ENCODE measurements at regions not wholly inside any gene's neighbourhood (a gene's known extent, or its start where the extent isn't known, plus 50 kb on each side); places are given as distances from the start of the nearest gene placed in this dataset.

- Mint-ChIP-seq H3K27ac (no peak overlapping the region), H3K36me3 (no peaks in the 10 kb centered on the region), H3K27me3 (no peaks in the 10 kb centered on the region), H3K4me1 (peaks cover 7% of the 10 kb centered on the region), H3K4me3 (no peak overlapping the region), H3K9me3 (no peaks in the 10 kb centered on the region)
- DNase-seq, result no peak
Measured at GRCh38 chr1:67564193-67564592, 120.8 kb upstream of the GADD45A start.

GRCh38 chr1:67566803-67567377 lies 118.1 kb upstream of the GADD45A start:
- peaks cover 2% of the 10 kb centered on the region for H3K4me1 Mint-ChIP-seq

GRCh38 chr1:67570486-67571143 lies 114.4 kb upstream of the GADD45A start:
- H3K36me3 Mint-ChIP-seq, result no peaks in the 10 kb centered on the region
- H3K4me3 Mint-ChIP-seq, result no peak overlapping the region

More at GRCh38 chr1:67566803-67567377, 118.1 kb upstream of the GADD45A start:
- Mint-ChIP-seq H3K4me3 (no peak overlapping the region), H3K27ac (no peak overlapping the region), H3K9me3 (no peaks in the 10 kb centered on the region), H3K36me3 (no peaks in the 10 kb centered on the region), H3K27me3 (no peaks in the 10 kb centered on the region)
- no peak for DNase-seq

GRCh38 chr1:67571406-67571805 lies 113.6 kb upstream of the GADD45A start:
- no peak overlapping the region for H3K4me3 Mint-ChIP-seq

More at GRCh38 chr1:67570486-67571143, 114.4 kb upstream of the GADD45A start:
- Mint-ChIP-seq H3K9me3 (no peaks in the 10 kb centered on the region), H3K27ac (no peak overlapping the region), H3K27me3 (no peaks in the 10 kb centered on the region), H3K4me1 (no peaks in the 10 kb centered on the region)
- no peak for DNase-seq

GRCh38 chr1:67571901-67572593 lies 113.0 kb upstream of the GADD45A start:
- H3K36me3 Mint-ChIP-seq, result no peaks in the 10 kb centered on the region
- no peaks in the 10 kb centered on the region for H3K4me1 Mint-ChIP-seq
- no peaks in the 10 kb centered on the region for H3K9me3 Mint-ChIP-seq
- no peak for DNase-seq
- H3K27ac Mint-ChIP-seq, result no peak overlapping the region
- H3K4me3 Mint-ChIP-seq, result no peak overlapping the region
- H3K27me3 Mint-ChIP-seq, result no peaks in the 10 kb centered on the region

More at GRCh38 chr1:67571406-67571805, 113.6 kb upstream of the GADD45A start:
- no peak for DNase-seq
- Mint-ChIP-seq H3K4me1 (no peaks in the 10 kb centered on the region), H3K36me3 (no peaks in the 10 kb centered on the region), H3K9me3 (no peaks in the 10 kb centered on the region), H3K27me3 (no peaks in the 10 kb centered on the region), H3K27ac (no peak overlapping the region)

- H3K4me1 Mint-ChIP-seq, result no peaks in the 10 kb centered on the region
- H3K9me3 Mint-ChIP-seq, result no peaks in the 10 kb centered on the region
- no peaks in the 10 kb centered on the region for H3K36me3 Mint-ChIP-seq
- no peak for DNase-seq
- H3K27ac Mint-ChIP-seq, result no peak overlapping the region
- no peak overlapping the region for H3K4me3 Mint-ChIP-seq
- no peaks in the 10 kb centered on the region for H3K27me3 Mint-ChIP-seq
Measured at GRCh38 chr1:67572594-67573221, 112.3 kb upstream of the GADD45A start.

GRCh38 chr1:67573311-67573872 lies 111.6 kb upstream of the GADD45A start:
- Mint-ChIP-seq H3K27me3 (no peaks in the 10 kb centered on the region), H3K36me3 (no peaks in the 10 kb centered on the region), H3K27ac (no peak overlapping the region), H3K4me1 (no peaks in the 10 kb centered on the region), H3K4me3 (no peak overlapping the region), H3K9me3 (no peaks in the 10 kb centered on the region)
- no peak for DNase-seq

GRCh38 chr1:67574221-67574620 lies 110.8 kb upstream of the GADD45A start:
- Mint-ChIP-seq H3K36me3 (no peaks in the 10 kb centered on the region), H3K27ac (no peak overlapping the region), H3K4me1 (no peaks in the 10 kb centered on the region), H3K27me3 (no peaks in the 10 kb centered on the region), H3K4me3 (no peak overlapping the region), H3K9me3 (no peaks in the 10 kb centered on the region)
- DNase-seq, result no peak

GRCh38 chr1:67575861-67576260 lies 109.1 kb upstream of the GADD45A start:
- no peak for DNase-seq
- Mint-ChIP-seq H3K9me3 (no peaks in the 10 kb centered on the region), H3K27me3 (no peaks in the 10 kb centered on the region), H3K4me1 (no peaks in the 10 kb centered on the region), H3K4me3 (no peak overlapping the region), H3K27ac (no peak overlapping the region), H3K36me3 (no peaks in the 10 kb centered on the region)

GRCh38 chr1:67576474-67576873 lies 108.5 kb upstream of the GADD45A start:
- Mint-ChIP-seq H3K4me1 (no peaks in the 10 kb centered on the region), H3K9me3 (no peaks in the 10 kb centered on the region), H3K36me3 (no peaks in the 10 kb centered on the region), H3K4me3 (no peak overlapping the region), H3K27me3 (no peaks in the 10 kb centered on the region), H3K27ac (no peak overlapping the region)
- DNase-seq, result no peak

- Mint-ChIP-seq H3K9me3 (no peaks in the 10 kb centered on the region), H3K4me1 (no peaks in the 10 kb centered on the region), H3K27me3 (no peaks in the 10 kb centered on the region), H3K36me3 (no peaks in the 10 kb centered on the region), H3K27ac (no peak overlapping the region), H3K4me3 (no peak overlapping the region)
- no peak for DNase-seq
Measured at GRCh38 chr1:67577646-67578045, 107.4 kb upstream of the GADD45A start.

GRCh38 chr1:67578397-67579020 lies 106.5 kb upstream of the GADD45A start:
- no peak for DNase-seq
- Mint-ChIP-seq H3K4me3 (no peak overlapping the region), H3K27me3 (no peaks in the 10 kb centered on the region), H3K27ac (no peak overlapping the region), H3K9me3 (no peaks in the 10 kb centered on the region), H3K4me1 (no peaks in the 10 kb centered on the region), H3K36me3 (no peaks in the 10 kb centered on the region)

GRCh38 chr1:67579623-67580394 lies 105.2 kb upstream of the GADD45A start:
- Mint-ChIP-seq H3K9me3 (no peaks in the 10 kb centered on the region), H3K4me1 (no peaks in the 10 kb centered on the region)

GRCh38 chr1:67580691-67581403 lies 104.2 kb upstream of the GADD45A start:
- DNase-seq, result no peak
- Mint-ChIP-seq H3K4me1 (no peaks in the 10 kb centered on the region), H3K27me3 (no peaks in the 10 kb centered on the region)

More at GRCh38 chr1:67579623-67580394, 105.2 kb upstream of the GADD45A start:
- Mint-ChIP-seq H3K27me3 (no peaks in the 10 kb centered on the region), H3K27ac (no peak overlapping the region), H3K36me3 (no peaks in the 10 kb centered on the region), H3K4me3 (no peak overlapping the region)
- no peak for DNase-seq

More at GRCh38 chr1:67580691-67581403, 104.2 kb upstream of the GADD45A start:
- Mint-ChIP-seq H3K4me3 (no peak overlapping the region), H3K27ac (no peak overlapping the region), H3K36me3 (no peaks in the 10 kb centered on the region), H3K9me3 (no peaks in the 10 kb centered on the region)

All from activated naive CD8-positive, alpha-beta T cell treated with anti-CD3 and anti-CD28 coated beads for 36 hours (primary cell).